SU-DHL-6 (cell line): ENCODE measurements at regions not wholly inside any gene's neighbourhood (a gene's known extent, or its start where the extent isn't known, plus 50 kb on each side); places are given as distances from the start of the nearest gene placed in this dataset.

Source experiments
- H2AFZ ChIP-seq: fragments of 200-600 bp; sonication (generic); 2 replicates; pipeline ENCODE4 v1.6.1; 2014; ENCODE audit warnings: low read depth, mild to moderate bottlenecking, moderate library complexity, mixed read lengths, antibody characterized with exemption, low read length; ENCODE audit not compliant: severe bottlenecking
- H3F3A ChIP-seq: fragments of 200-600 bp; shearing (Covaris generic); 2 replicates; pipeline ENCODE4 v1.6.0; 2016; ENCODE audit warnings: antibody characterized with exemption, mild to moderate bottlenecking; ENCODE audit not compliant: insufficient read depth
- H3K27ac ChIP-seq: fragments of 200-600 bp; sonication (generic); 2 replicates; pipeline ENCODE4 v1.5.1; 2016; ENCODE audit warnings: low read depth, mild to moderate bottlenecking, low read length, moderate library complexity, mixed read lengths
- H3K27me3 ChIP-seq: fragments of 200-600 bp; sonication (generic), shearing (Covaris generic); 2 replicates; pipeline ENCODE4 v1.6.0; 2014; ENCODE audit warnings: mild to moderate bottlenecking, low read length
- H3K36me3 ChIP-seq: fragments of 200-600 bp; sonication (generic); 2 replicates; pipeline ENCODE4 v1.6.1; 2014; ENCODE audit warnings: mild to moderate bottlenecking, low read length, mixed read lengths
- H3K4me2 ChIP-seq: fragments of 300-600, 200-600 bp; shearing (Covaris generic), sonication (generic); 2 replicates; pipeline ENCODE4 v1.6.0; 2014; ENCODE audit warnings: low read length, low read depth, mild to moderate bottlenecking; ENCODE audit not compliant: poor library complexity, severe bottlenecking
- H3K4me3 ChIP-seq: fragments of 200-600 bp; sonication (generic); 2 replicates; pipeline ENCODE4 v1.5.1; 2014; ENCODE audit warnings: antibody characterized with exemption, low read length, mild to moderate bottlenecking, mixed read lengths; ENCODE audit not compliant: insufficient read depth, poor library complexity, severe bottlenecking
- H3K79me2 ChIP-seq: fragments of 200-600 bp; sonication (generic); 2 replicates; pipeline ENCODE4 v1.6.1; 2014; ENCODE audit warnings: mild to moderate bottlenecking, low read length, moderate library complexity; ENCODE audit not compliant: insufficient read depth
- H3K9ac ChIP-seq: fragments of 200-600 bp; sonication (generic); 2 replicates; pipeline ENCODE4 v1.7.0; 2014; ENCODE audit warnings: mild to moderate bottlenecking, low read length
- H3K9me2 ChIP-seq: fragments of 200-600 bp; sonication (generic); replicated peaks from 2 replicates; pipeline ENCODE4 v1.6.1; 2014; ENCODE audit warnings: low read length; ENCODE audit not compliant: insufficient read depth
- H3K9me3 ChIP-seq: fragments of 200-600 bp; sonication (generic); 2 replicates; pipeline ENCODE4 v1.6.1; 2014; ENCODE audit warnings: low read length, mixed read lengths; ENCODE audit not compliant: insufficient read depth
- H4K20me1 ChIP-seq: fragments of 200-600 bp; sonication (generic); 2 replicates; pipeline ENCODE4 v1.6.1; 2014; ENCODE audit warnings: low read depth, mild to moderate bottlenecking, antibody characterized with exemption, low read length, moderate library complexity, mixed read lengths
- CTCF ChIP-seq: fragments of 200-600 bp; sonication (generic); IDR thresholded peaks from one replicate; pipeline ENCODE4 v1.5.1; 2017; ENCODE audit warnings: antibody characterized with exemption, mild to moderate bottlenecking, low read length, moderate library complexity; ENCODE audit not compliant: insufficient read depth, poor library complexity, severe bottlenecking
- EZH2phosphoT487 ChIP-seq: fragments of 200-600 bp; sonication (generic), shearing (Covaris generic); conservative IDR thresholded peaks from 2 replicates; pipeline ENCODE4 v1.6.1; 2018; ENCODE audit warnings: mild to moderate bottlenecking, antibody characterized with exemption, low read length, moderate library complexity, mixed read lengths

DNA sequence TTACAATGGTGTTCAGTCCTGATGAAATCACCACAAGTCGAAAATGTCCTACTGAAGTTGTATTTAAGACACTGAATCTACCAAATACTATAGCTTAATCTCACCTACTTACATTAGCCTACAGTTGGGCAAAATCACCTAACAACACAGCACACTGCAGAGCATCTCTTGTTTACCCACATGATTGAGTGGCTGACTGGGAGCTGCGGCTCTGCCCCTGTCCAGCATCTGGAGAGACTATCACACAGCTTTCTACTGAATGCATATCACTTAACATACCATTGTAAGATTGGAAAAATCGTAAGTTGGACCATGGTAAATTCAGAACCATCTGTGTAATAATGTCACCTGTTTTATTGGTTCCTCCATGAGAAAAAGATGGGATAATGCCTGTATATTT, 1083.2 kb upstream of the PCDH7 start:
- Histone ChIP-seq H3K4me3 (no peak overlapping the region), H3K79me2 (no peaks in the 10 kb centered on the region), H3K9me2 (no peaks in the 10 kb centered on the region), H3K27me3 (no peaks in the 10 kb centered on the region), H2AFZ (no peak overlapping the region), H3K27ac (no peak overlapping the region), H3K4me2 (no peak overlapping the region), H3F3A (no peaks in the 10 kb centered on the region; the same call in 1 of the 2 replicates), H3K9me3 (peaks cover 4% of the 10 kb centered on the region; the same call in 1 of the 2 replicates), H4K20me1 (no peaks in the 10 kb centered on the region), H3K9ac (no peak overlapping the region), H3K36me3 (no peaks in the 10 kb centered on the region)
- TF ChIP-seq EZH2phosphoT487 = no peak
- TF ChIP-seq CTCF = no peak

DNA sequence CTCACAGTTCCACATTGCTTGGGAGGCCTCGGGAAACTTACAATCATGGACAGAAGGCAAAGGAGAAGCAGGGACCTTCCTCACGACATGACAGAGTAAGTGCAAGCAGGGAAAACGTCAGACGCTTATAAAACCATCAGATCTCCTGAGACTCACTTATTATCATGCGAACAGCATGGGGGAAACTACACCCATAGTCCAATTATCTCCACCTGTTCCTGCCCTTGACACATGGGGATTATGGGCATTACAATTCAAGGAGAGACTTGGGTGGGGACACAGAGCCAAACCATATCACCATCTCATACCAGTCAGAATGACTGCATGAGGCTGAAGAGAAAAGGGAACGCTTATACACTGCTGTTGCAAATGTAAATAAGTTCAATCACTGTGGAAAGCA, 1066.9 kb upstream of the PCDH7 start:
- H3K9ac ChIP-seq = no peak overlapping the region

DNA sequence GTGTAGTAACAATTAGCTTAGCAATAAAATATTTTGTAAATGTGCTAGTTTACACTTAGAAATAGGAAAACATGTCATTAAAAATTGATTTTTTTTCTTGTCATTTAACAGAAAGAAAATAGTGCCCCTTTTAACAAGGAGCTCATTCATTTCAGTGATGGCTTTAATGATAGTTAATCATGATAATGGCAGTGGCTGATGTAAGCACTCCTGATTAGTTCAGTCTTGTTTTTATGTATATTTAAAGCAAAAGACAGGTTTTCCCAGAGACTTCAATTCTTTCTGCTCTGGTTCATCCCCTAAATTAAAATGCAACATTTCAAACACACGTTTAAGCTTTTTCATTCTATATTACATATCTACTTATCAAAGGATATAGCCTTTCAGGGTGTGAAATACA, 1039.5 kb upstream of the PCDH7 start:
- Histone ChIP-seq H3K79me2 (no peaks in the 10 kb centered on the region), H3K9me3 (no peaks in the 10 kb centered on the region), H4K20me1 (no peaks in the 10 kb centered on the region), H3K27ac (no peak overlapping the region), H3K27me3 (no peaks in the 10 kb centered on the region), H3K4me3 (no peak overlapping the region), H2AFZ (peak overlapping the region; percentile 24), H3K9me2 (no peaks in the 10 kb centered on the region), H3K9ac (no peak overlapping the region), H3K4me2 (no peak overlapping the region), H3K36me3 (no peaks in the 10 kb centered on the region), H3F3A (no peaks in the 10 kb centered on the region)
- TF ChIP-seq CTCF (no peak), EZH2phosphoT487 (no peak)

More for the DNA sequence above, 1066.9 kb upstream of the PCDH7 start:
- TF ChIP-seq EZH2phosphoT487 (no peak), CTCF (no peak)
- no peak overlapping the region for H3K4me3 ChIP-seq
- 0 out of 2 replicates have a peak, but pooled peaks cover 5% of the 10 kb centered on the region for H3K9me3 ChIP-seq
- no peaks in the 10 kb centered on the region for H3K9me2 ChIP-seq
- no peak overlapping the region for H3K4me2 ChIP-seq
- no peaks in the 10 kb centered on the region for H3K36me3 ChIP-seq
- no peaks in the 10 kb centered on the region for H3K79me2 ChIP-seq
- H3K27ac ChIP-seq = no peak overlapping the region
- no peak overlapping the region for H2AFZ ChIP-seq
- no peaks in the 10 kb centered on the region for H4K20me1 ChIP-seq
- H3K27me3 ChIP-seq = no peaks in the 10 kb centered on the region
- no peaks in the 10 kb centered on the region for H3F3A ChIP-seq

- Histone ChIP-seq H3K27me3 (no peaks in the 10 kb centered on the region), H3K4me2 (no peak overlapping the region), H3K9me2 (no peaks in the 10 kb centered on the region), H3K27ac (no peak overlapping the region), H3K9me3 (peaks cover 9% of the 10 kb centered on the region; the same call in 1 of the 2 replicates), H3K79me2 (no peaks in the 10 kb centered on the region), H3K4me3 (no peak overlapping the region), H3K36me3 (no peaks in the 10 kb centered on the region), H2AFZ (no peak overlapping the region), H3F3A (no peaks in the 10 kb centered on the region), H3K9ac (no peak overlapping the region), H4K20me1 (no peaks in the 10 kb centered on the region)
- TF ChIP-seq CTCF (no peak), EZH2phosphoT487 (no peak)
Observed at GRCh38 chr4:29704059-29704458, 1016.1 kb upstream of the PCDH7 start.
